GM23338 (cell line): ENCODE measurements at regions not wholly inside any gene's neighbourhood (a gene's known extent, or its start where the extent isn't known, plus 50 kb on each side); places are given as distances from the start of the nearest gene placed in this dataset.

Experiments
- ATAC-seq: fragments of 200-7000 bp; cut with Tn5 transposase; 3 replicates; pipeline ENCODE4 v1.9.1; 2020
- DNase-seq: peaks from one replicate; pipeline ENCODE4 v3.0.0-alpha.2; 2015; ENCODE audit warnings: low spot score
- H2AFZ ChIP-seq: fragments of 200-600 bp; sonication (generic); 2 replicates; pipeline ENCODE4 v1.8.0; 2016; ENCODE audit warnings: antibody characterized with exemption, mild to moderate bottlenecking, moderate library complexity
- H3F3A ChIP-seq: fragments of 200-600 bp; sonication (generic); replicated peaks from 2 replicates; pipeline ENCODE4 v1.8.0; 2017; ENCODE audit warnings: antibody characterized with exemption, mixed run types, low read depth
- H3K27ac ChIP-seq: fragments of 200-600 bp; sonication (generic); 2 replicates; pipeline ENCODE4 v1.6.1; 2016; ENCODE audit warnings: low read depth
- H3K27me3 ChIP-seq: fragments of 200-600 bp; sonication (generic); 2 replicates; pipeline ENCODE4 v1.8.0; 2016; ENCODE audit warnings: mild to moderate bottlenecking, mixed run types, moderate library complexity; ENCODE audit not compliant: insufficient read depth
- H3K36me3 ChIP-seq: fragments of 200-600 bp; sonication (generic); 2 replicates; pipeline ENCODE4 v1.8.0; 2016; ENCODE audit warnings: mild to moderate bottlenecking; ENCODE audit not compliant: insufficient read depth
- H3K4me1 ChIP-seq: fragments of 200-600 bp; sonication (generic); 2 replicates; pipeline ENCODE4 v1.8.0; 2016; ENCODE audit warnings: mild to moderate bottlenecking, moderate library complexity; ENCODE audit not compliant: insufficient read depth
- H3K4me2 ChIP-seq: fragments of 200-600 bp; sonication (generic); 2 replicates; pipeline ENCODE4 v1.7.1; 2017; ENCODE audit warnings: mixed run types
- H3K4me3 ChIP-seq: fragments of 200-600 bp; sonication (generic); 2 replicates; pipeline ENCODE4 v1.6.1; 2016; ENCODE audit warnings: mixed run types
- H3K79me2 ChIP-seq: fragments of 200-600 bp; sonication (generic); replicated peaks from 2 replicates; pipeline ENCODE4 v1.8.0; 2017; ENCODE audit warnings: mild to moderate bottlenecking; ENCODE audit not compliant: insufficient read depth
- H3K9me2 ChIP-seq: fragments of 200-600 bp; sonication (generic); 2 replicates; pipeline ENCODE4 v1.8.0; 2017; ENCODE audit not compliant: insufficient read depth
- H4K20me1 ChIP-seq: fragments of 200-600 bp; sonication (generic); replicated peaks from 2 replicates; pipeline ENCODE4 v1.8.0; 2017; ENCODE audit warnings: mild to moderate bottlenecking; ENCODE audit not compliant: insufficient read depth
- H3K27ac Mint-ChIP-seq: 2 replicates; pipeline ENCODE4 v1.8.0; 2020; ENCODE audit warnings: inconsistent platforms, mild to moderate bottlenecking, moderate library complexity, mixed read lengths
- H3K27me3 Mint-ChIP-seq: 3 replicates; pipeline ENCODE4 v1.8.0; 2022; ENCODE audit warnings: low read depth, mild to moderate bottlenecking, moderate library complexity, mixed read lengths, inconsistent platforms; ENCODE audit not compliant: insufficient read depth, poor library complexity
- H3K36me3 Mint-ChIP-seq: 3 replicates; pipeline ENCODE4 v1.8.0; 2021; ENCODE audit warnings: low read depth, mild to moderate bottlenecking, inconsistent platforms, moderate library complexity, mixed read lengths
- H3K4me1 Mint-ChIP-seq: 3 replicates; pipeline ENCODE4 v1.8.0; 2020; ENCODE audit warnings: mild to moderate bottlenecking, inconsistent platforms, mixed read lengths
- H3K4me3 Mint-ChIP-seq: 3 replicates; pipeline ENCODE4 v1.8.0; 2021; ENCODE audit warnings: moderate library complexity, mild to moderate bottlenecking, inconsistent platforms, mixed read lengths
- H3K9me3 Mint-ChIP-seq: 3 replicates; pipeline ENCODE4 v1.8.0; 2020; ENCODE audit warnings: moderate library complexity, mild to moderate bottlenecking, inconsistent platforms, mixed read lengths
- CREB1 ChIP-seq: fragments of 250-450 bp; sonication (Bioruptor Pico); IDR thresholded peaks from 2 replicates; pipeline ENCODE4 v1.5.0; 2020; ENCODE audit warnings: low read depth, mild to moderate bottlenecking, moderate library complexity
- CTCF ChIP-seq, 2 experiments: fragments of 200-600 bp in 1 of 2; sonication (generic) in 1 of 2; conservative IDR thresholded peaks; 2 replicates each; pipeline versions ENCODE4 v1.5.1 to v1.6.1; 2016 to 2017; ENCODE audit warnings: antibody characterized with exemption in 2 of 2, low read depth in 2 of 2, mild to moderate bottlenecking in 2 of 2, moderate library complexity in 1 of 2
- EZH2 ChIP-seq: fragments of 200-600 bp; sonication (generic); IDR thresholded peaks from one replicate; pipeline ENCODE4 v1.8.0; 2017; ENCODE audit warnings: antibody characterized with exemption, mild to moderate bottlenecking, low read depth; ENCODE audit not compliant: unreplicated experiment
- EZH2phosphoT487 ChIP-seq: fragments of 200-600 bp; sonication (generic); IDR thresholded peaks from one replicate; pipeline ENCODE4 v1.8.1; 2018; ENCODE audit warnings: antibody characterized with exemption; ENCODE audit not compliant: unreplicated experiment
- JUNB ChIP-seq: IDR thresholded peaks from one replicate; pipeline ENCODE4 v1.6.1; 2016; ENCODE audit warnings: antibody characterized with exemption; ENCODE audit not compliant: unreplicated experiment
- NANOG ChIP-seq: IDR thresholded peaks from 2 replicates; pipeline ENCODE4 v1.6.1; 2016; ENCODE audit warnings: antibody characterized with exemption, borderline replicate concordance
- POLR2AphosphoS5 ChIP-seq: IDR thresholded peaks from 2 replicates; pipeline ENCODE4 v1.6.1; 2016; ENCODE audit warnings: antibody characterized with exemption, low read depth
- REST ChIP-seq: IDR thresholded peaks from one replicate; pipeline ENCODE4 v1.6.1; 2018; ENCODE audit warnings: antibody characterized with exemption; ENCODE audit not compliant: unreplicated experiment
- STAT1 ChIP-seq: IDR thresholded peaks from one replicate; pipeline ENCODE4 v1.6.1; 2016; ENCODE audit warnings: antibody characterized with exemption; ENCODE audit not compliant: unreplicated experiment
- ZNF114 ChIP-seq: fragments of 250-450 bp; sonication (Bioruptor Pico); IDR thresholded peaks from 2 replicates; pipeline ENCODE4 v1.5.0; 2020; ENCODE audit warnings: mild to moderate bottlenecking, moderate library complexity
- ZNF331 ChIP-seq: fragments of 250-450 bp; sonication (Bioruptor Pico); IDR thresholded peaks from 2 replicates; pipeline ENCODE4 v1.5.0; 2020; ENCODE audit warnings: low read depth, mild to moderate bottlenecking, moderate library complexity
- ZNF462 ChIP-seq: fragments of 250-450 bp; sonication (Bioruptor Pico); IDR thresholded peaks from 2 replicates; pipeline ENCODE4 v1.5.0; 2020; ENCODE audit warnings: mild to moderate bottlenecking, moderate library complexity
- TF ChIP-seq, protein P1 (sequence below): IDR thresholded peaks from 2 replicates; pipeline ENCODE4 v1.6.1; 2016; ENCODE audit warnings: antibody characterized with exemption

- no peaks in the 10 kb centered on the region for H3K9me3 Mint-ChIP-seq
- no peak for TF ChIP-seq ZNF114 (CRISPR knock-in tag)
- TF ChIP-seq EZH2, result no peak
- TF ChIP-seq NANOG, result no peak
- TF ChIP-seq ZNF331, result no peak
- TF ChIP-seq CREB1 (CRISPR knock-in tag), result no peak
- TF ChIP-seq, protein P1, sequence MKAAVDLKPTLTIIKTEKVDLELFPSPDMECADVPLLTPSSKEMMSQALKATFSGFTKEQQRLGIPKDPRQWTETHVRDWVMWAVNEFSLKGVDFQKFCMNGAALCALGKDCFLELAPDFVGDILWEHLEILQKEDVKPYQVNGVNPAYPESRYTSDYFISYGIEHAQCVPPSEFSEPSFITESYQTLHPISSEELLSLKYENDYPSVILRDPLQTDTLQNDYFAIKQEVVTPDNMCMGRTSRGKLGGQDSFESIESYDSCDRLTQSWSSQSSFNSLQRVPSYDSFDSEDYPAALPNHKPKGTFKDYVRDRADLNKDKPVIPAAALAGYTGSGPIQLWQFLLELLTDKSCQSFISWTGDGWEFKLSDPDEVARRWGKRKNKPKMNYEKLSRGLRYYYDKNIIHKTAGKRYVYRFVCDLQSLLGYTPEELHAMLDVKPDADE, result no peak
- no peak for TF ChIP-seq STAT1
- no peak for TF ChIP-seq EZH2phosphoT487
- TF ChIP-seq REST, result no peak
- no peak for TF ChIP-seq JUNB
- TF ChIP-seq CTCF (conservative IDR thresholded peaks at IDR 0.05; ENCODE audit: low read depth in 2 of 2), result no peak
- TF ChIP-seq POLR2AphosphoS5, result no peak
- TF ChIP-seq ZNF462, result no peak
- no peaks in the 10 kb centered on the region for H3K27me3 Mint-ChIP-seq
- no peaks in the 10 kb centered on the region for H3K9me2 ChIP-seq
- DNase-seq (no peak), ATAC-seq (no peak)
- no peaks in the 10 kb centered on the region for H3K4me1 Mint-ChIP-seq
- no peak overlapping the region for H3K4me3 Mint-ChIP-seq
- no peaks in the 10 kb centered on the region for H3K4me1 ChIP-seq
- H3F3A ChIP-seq, result no peaks in the 10 kb centered on the region
- H3K36me3 Mint-ChIP-seq, result no peaks in the 10 kb centered on the region
- H3K4me3 ChIP-seq, result no peak overlapping the region
- no peaks in the 10 kb centered on the region for H3K36me3 ChIP-seq
- H2AFZ ChIP-seq, result no peak overlapping the region
- H3K4me2 ChIP-seq, result no peak overlapping the region
- H3K27me3 ChIP-seq, result no peaks in the 10 kb centered on the region
- H3K79me2 ChIP-seq, result no peaks in the 10 kb centered on the region
- H3K27ac Mint-ChIP-seq, result no peak overlapping the region
- no peaks in the 10 kb centered on the region for H4K20me1 ChIP-seq
- H3K27ac ChIP-seq, result no peak overlapping the region
Observed at GRCh38 chrX:151088221-151088620, 88.2 kb upstream of the GPR50 start.
